Bone marrow (tissue), 2 donors: ENCODE measurements at regions not wholly inside any gene's neighbourhood (a gene's known extent, or its start where the extent isn't known, plus 50 kb on each side); places are given as distances from the start of the nearest gene placed in this dataset.
"Not testable (repeated sequence)": the region's sequence is repeated elsewhere in the genome, so short reads cannot be mapped to it uniquely, and the experiment has no call there.

Source experiments
- DNase-seq, 2 donors: peaks; one replicate each; lab custom pipeline; 2025; lab: John Stamatoyannopoulos, UW

- DNase-seq: peak in 1 of 2 donors; percentile 24
These were observed 511.4 kb downstream of the RNF144A start for GRCh38 chr2:7428454-7429204.

GRCh38 chr2:7429733-7430132, 512.5 kb downstream of the RNF144A start:
- no peak for DNase-seq

- no peak for DNase-seq
These were observed 513.2 kb downstream of the RNF144A start for GRCh38 chr2:7430421-7430868.

GRCh38 chr2:7430869-7431641, 513.8 kb downstream of the RNF144A start:
- DNase-seq: peak; percentile 37 to 47

GRCh38 chr2:7432436-7432835, 515.2 kb downstream of the RNF144A start:
- no peak for DNase-seq

GRCh38 chr2:7436096-7436906, 519.1 kb downstream of the RNF144A start:
- no peak for DNase-seq

GRCh38 chr2:7437141-7437540, 519.9 kb downstream of the RNF144A start:
- no peak for DNase-seq

- no peak for DNase-seq
These were observed 520.8 kb downstream of the RNF144A start for GRCh38 chr2:7437716-7438632.

- no peak for DNase-seq
These were observed 521.6 kb downstream of the RNF144A start for GRCh38 chr2:7438855-7439254.

- DNase-seq: no peak
These were observed 523.8 kb downstream of the RNF144A start for GRCh38 chr2:7440977-7441376.

- not testable (repeated sequence) for DNase-seq
These were observed 524.6 kb downstream of the RNF144A start for GRCh38 chr2:7441841-7442240.

- DNase-seq: no peak
These were observed 527.4 kb downstream of the RNF144A start for GRCh38 chr2:7444626-7445025.

GRCh38 chr2:7448578-7449264, 531.5 kb downstream of the RNF144A start:
- DNase-seq: no peak

GRCh38 chr2:7449298-7449697, 532.1 kb downstream of the RNF144A start:
- DNase-seq: no peak

GRCh38 chr2:7450188-7450832, 533.1 kb downstream of the RNF144A start:
- no peak for DNase-seq

- DNase-seq: no peak
These were observed 533.6 kb downstream of the RNF144A start for GRCh38 chr2:7450833-7451190.

- no peak for DNase-seq
These were observed 535.1 kb downstream of the RNF144A start for GRCh38 chr2:7452110-7452876.

- DNase-seq: no peak
These were observed 537.4 kb downstream of the RNF144A start for GRCh38 chr2:7454592-7454991.

- no peak for DNase-seq
These were observed 539.5 kb downstream of the RNF144A start for GRCh38 chr2:7456762-7457161.

- DNase-seq: no peak
These were observed 540.9 kb downstream of the RNF144A start for GRCh38 chr2:7458066-7458465.
